ENCODE measurements at regions not wholly inside any gene's neighbourhood (a gene's known extent, or its start where the extent isn't known, plus 50 kb on each side); places are given as distances from the start of the nearest gene placed in this dataset.

GRCh38 chr14:97385727-97386126 is 588.5 kb downstream of the VRK1 start:
- H3K9ac ChIP-seq (ENCODE audit: low read length), result no peak overlapping the region
- no peaks in the 10 kb centered on the region for H3K27me3 ChIP-seq (ENCODE audit: insufficient read depth, low read depth, low read length)
- no peaks in the 10 kb centered on the region for H4K20me1 ChIP-seq (ENCODE audit: insufficient read depth)
- no peaks in the 10 kb centered on the region for H3K9me2 ChIP-seq (ENCODE audit: insufficient read depth, low read length)
- no peaks in the 10 kb centered on the region for H3K36me3 ChIP-seq (ENCODE audit: insufficient read depth, low read length)
- H2AFZ ChIP-seq (ENCODE audit: low read depth, low read length), result no peak overlapping the region
- peaks cover 10% of the 10 kb centered on the region for H3F3A ChIP-seq (ENCODE audit: insufficient read depth, low read length, poor library complexity, severe bottlenecking)
- no peak overlapping the region for H3K4me3 ChIP-seq (ENCODE audit: low read length)
- H3K4me2 ChIP-seq (ENCODE audit: low read length), result no peak overlapping the region
- H3K79me2 ChIP-seq (replicated peaks; ENCODE audit: insufficient read depth, low read length), result no peaks in the 10 kb centered on the region
- TF ChIP-seq MXI1 (conservative IDR thresholded peaks at IDR 0.05; ENCODE audit: poor library complexity, severe bottlenecking) (no peak), SMC3 (conservative IDR thresholded peaks at IDR 0.05; ENCODE audit: poor library complexity) (no peak), RAD21 (conservative IDR thresholded peaks at IDR 0.05) (no peak), REST (IDR thresholded peaks at IDR 0.05; ENCODE audit: borderline replicate concordance) (no peak), CTCF (IDR thresholded peaks at IDR 0.05; ENCODE audit: poor library complexity, severe bottlenecking) (no peak), TAF1 (IDR thresholded peaks at IDR 0.05; ENCODE audit: low read depth) (no peak), EP300 (conservative IDR thresholded peaks at IDR 0.05; ENCODE audit: poor library complexity, severe bottlenecking) (no peak), POLR2AphosphoS5 (IDR thresholded peaks at IDR 0.05) (no peak), EZH2 (IDR thresholded peaks at IDR 0.05; ENCODE audit: borderline replicate concordance, insufficient read depth, low read length, poor library complexity, severe bottlenecking) (no peak)
- H3K9me3 ChIP-seq (ENCODE audit: low read length), result no peaks in the 10 kb centered on the region
- peak overlapping the region; percentile 96 for H3K27ac ChIP-seq (ENCODE audit: low read length)

- H3F3A ChIP-seq (ENCODE audit: insufficient read depth, low read length, poor library complexity, severe bottlenecking), result peaks cover 9% of the 10 kb centered on the region
- H3K9ac ChIP-seq (ENCODE audit: low read length), result no peak overlapping the region
- no peaks in the 10 kb centered on the region for H4K20me1 ChIP-seq (ENCODE audit: insufficient read depth)
- no peak overlapping the region for H3K27ac ChIP-seq (ENCODE audit: low read length)
- H3K9me2 ChIP-seq (ENCODE audit: insufficient read depth, low read length), result no peaks in the 10 kb centered on the region
- H3K27me3 ChIP-seq (ENCODE audit: insufficient read depth, low read depth, low read length), result no peaks in the 10 kb centered on the region
- H3K36me3 ChIP-seq (ENCODE audit: insufficient read depth, low read length), result no peaks in the 10 kb centered on the region
- H2AFZ ChIP-seq (ENCODE audit: low read depth, low read length), result no peak overlapping the region
- no peak overlapping the region for H3K4me2 ChIP-seq (ENCODE audit: low read length)
- no peak overlapping the region for H3K4me3 ChIP-seq (ENCODE audit: low read length)
- H3K9me3 ChIP-seq (ENCODE audit: low read length), result no peaks in the 10 kb centered on the region
- TF ChIP-seq EZH2 (IDR thresholded peaks at IDR 0.05; ENCODE audit: borderline replicate concordance, insufficient read depth, low read length, poor library complexity, severe bottlenecking) (no peak), POLR2AphosphoS5 (IDR thresholded peaks at IDR 0.05) (no peak), TAF1 (IDR thresholded peaks at IDR 0.05; ENCODE audit: low read depth) (no peak), RAD21 (conservative IDR thresholded peaks at IDR 0.05) (no peak), SMC3 (conservative IDR thresholded peaks at IDR 0.05; ENCODE audit: poor library complexity) (no peak), CTCF (IDR thresholded peaks at IDR 0.05; ENCODE audit: poor library complexity, severe bottlenecking) (no peak), REST (IDR thresholded peaks at IDR 0.05; ENCODE audit: borderline replicate concordance) (no peak), MXI1 (conservative IDR thresholded peaks at IDR 0.05; ENCODE audit: poor library complexity, severe bottlenecking) (no peak), EP300 (conservative IDR thresholded peaks at IDR 0.05; ENCODE audit: poor library complexity, severe bottlenecking) (no peak)
- H3K79me2 ChIP-seq (replicated peaks; ENCODE audit: insufficient read depth, low read length), result no peaks in the 10 kb centered on the region
Observed at GRCh38 chr14:97387252-97387874, 590.2 kb downstream of the VRK1 start.

Measured in neural cell (in vitro differentiated cells).